SK-N-SH (cell line): ENCODE measurements at regions not wholly inside any gene's neighbourhood (a gene's known extent, or its start where the extent isn't known, plus 50 kb on each side); places are given as distances from the start of the nearest gene placed in this dataset.

ENCODE experiments used
- CTCF ChIA-PET: fragments of 300-600, 350-600 bp; formaldehyde crosslinking; extraction: SDS; loops from one replicate; lab custom pipeline; 2021; lab: Yijun Ruan, JAX
- POLR2A ChIA-PET: fragments of 350-600 bp; sonication (Branson Sonifier 250); formaldehyde crosslinking; extraction: SDS; loops from one replicate; lab custom pipeline; 2020; ENCODE audit warnings: antibody characterized with exemption, inconsistent platforms; lab: Yijun Ruan, JAX
- DNase-seq: peaks from one replicate; pipeline ENCODE4 v3.0.0; 2012
- H2AFZ ChIP-seq: fragments of 200-600 bp; sonication (generic); 2 replicates; pipeline ENCODE4 v1.8.1; 2016; ENCODE audit warnings: antibody characterized with exemption, mild to moderate bottlenecking, low read depth
- H3F3A ChIP-seq: fragments of 200-600 bp; sonication (generic); replicated peaks from 2 replicates; pipeline ENCODE3; 2016; ENCODE audit warnings: antibody characterized with exemption, mild to moderate bottlenecking; ENCODE audit not compliant: insufficient read depth
- H3K27ac ChIP-seq, 2 experiments: fragments of 200-500 bp in 1 of 2; fragments of 200-600 bp in 1 of 2; sonication (Bioruptor generic) in 1 of 2; sonication (generic), shearing (Covaris generic) in 1 of 2; 2 replicates each; pipeline versions ENCODE4 v1.5.1 to v1.6.1; 2014 to 2016; ENCODE audit warnings: low read depth in 2 of 2, inconsistent platforms in 1 of 2, low read length in 1 of 2, mild to moderate bottlenecking in 1 of 2, mixed read lengths in 1 of 2
- H3K27me3 ChIP-seq: fragments of 200-600 bp; sonication (generic), shearing (Covaris generic); 2 replicates; pipeline ENCODE4 v1.6.1; 2016; ENCODE audit warnings: mixed run types; ENCODE audit not compliant: insufficient read depth
- H3K36me3 ChIP-seq, 2 experiments: fragments of 200-500 bp in 1 of 2; fragments of 200-600 bp in 1 of 2; sonication (Bioruptor generic) in 1 of 2; sonication (generic) in 1 of 2; replicated peaks in 1 of 2; 2 replicates each; pipeline versions ENCODE3 to v1.5.1; 2014 to 2016; ENCODE audit warnings: low read length in 1 of 2, mild to moderate bottlenecking in 1 of 2; ENCODE audit not compliant: insufficient read depth in 2 of 2, control insufficient read depth in 1 of 2
- H3K4me1 ChIP-seq, 2 experiments: fragments of 200-500 bp in 1 of 2; fragments of 200-600 bp in 1 of 2; sonication (Bioruptor generic) in 1 of 2; sonication (generic), shearing (Covaris generic) in 1 of 2; 2 replicates each; pipeline versions ENCODE4 v1.5.1 to v1.6.1; 2014 to 2016; ENCODE audit warnings: low read depth in 1 of 2, low read length in 1 of 2, mixed run types in 1 of 2; ENCODE audit not compliant: insufficient read depth in 2 of 2, control insufficient read depth in 1 of 2
- H3K4me2 ChIP-seq: fragments of 200-600 bp; sonication (generic), shearing (Covaris generic); 2 replicates; pipeline ENCODE4 v1.6.1; 2017; ENCODE audit warnings: mixed run types
- H3K4me3 ChIP-seq, 2 experiments: fragments of 200-500 bp in 1 of 2; fragments of 200-600 bp in 1 of 2; sonication (Bioruptor generic) in 1 of 2; sonication (generic), shearing (Covaris generic) in 1 of 2; 2 replicates each; pipeline versions ENCODE4 v1.5.1 to v1.8.1; 2014 to 2016; ENCODE audit warnings: low read depth in 2 of 2, inconsistent platforms in 1 of 2, low read length in 1 of 2, mild to moderate bottlenecking in 1 of 2, mixed read lengths in 1 of 2, moderate library complexity in 1 of 2
- H3K79me2 ChIP-seq: fragments of 200-600 bp; sonication (generic); 2 replicates; pipeline ENCODE4 v1.8.1; 2017; ENCODE audit warnings: mild to moderate bottlenecking; ENCODE audit not compliant: insufficient read depth
- H3K9ac ChIP-seq: fragments of 200-600 bp; sonication (generic); 2 replicates; pipeline ENCODE4 v1.6.1; 2017; ENCODE audit warnings: mixed run types
- H3K9me2 ChIP-seq: fragments of 200-600 bp; sonication (generic); 2 replicates; pipeline ENCODE4 v1.6.1; 2017; ENCODE audit warnings: mixed run types
- H3K9me3 ChIP-seq: fragments of 200-600 bp; sonication (generic); 2 replicates; pipeline ENCODE4 v1.6.1; 2017; ENCODE audit warnings: mixed run types, mild to moderate bottlenecking, moderate library complexity
- H4K20me1 ChIP-seq: fragments of 200-600 bp; sonication (generic); 2 replicates; pipeline ENCODE4 v1.6.1; 2017; ENCODE audit warnings: mild to moderate bottlenecking, mixed run types; ENCODE audit not compliant: insufficient read depth
- CHD2 ChIP-seq: fragments of 150-350 bp; IDR thresholded peaks from 2 replicates; pipeline ENCODE4 v1.6.1; 2018; ENCODE audit warnings: low read length; ENCODE audit not compliant: partially characterized antibody
- EP300 ChIP-seq, 2 experiments: IDR thresholded peaks; 2 replicates each; pipeline versions ENCODE4 v1.4.0 to v1.6.1; 2012; ENCODE audit warnings: borderline replicate concordance in 1 of 2, low read depth in 1 of 2, low read length in 1 of 2
- FOSL2 ChIP-seq: IDR thresholded peaks from 2 replicates; pipeline ENCODE4 v1.4.0; 2012; ENCODE audit warnings: low read depth, mild to moderate bottlenecking, moderate library complexity, borderline replicate concordance
- GATA2 ChIP-seq: sonication (generic); formaldehyde crosslinking; IDR thresholded peaks from 2 replicates; pipeline ENCODE4 v1.5.0; 2020; ENCODE audit warnings: mild to moderate bottlenecking, missing genetic modification reagents
- JUND ChIP-seq: IDR thresholded peaks from 2 replicates; pipeline ENCODE4 v1.4.0; 2012
- MXI1 ChIP-seq: IDR thresholded peaks from 2 replicates; pipeline ENCODE4 v1.6.1; 2012; ENCODE audit warnings: mild to moderate bottlenecking, low read depth, low read length, improper control_type of control experiment
- NFIC ChIP-seq: IDR thresholded peaks from 2 replicates; pipeline ENCODE4 v1.4.0; 2012; ENCODE audit warnings: borderline replicate concordance
- NRF1 ChIP-seq: IDR thresholded peaks from 2 replicates; pipeline ENCODE4 v1.6.1; 2012; ENCODE audit warnings: low read depth, mild to moderate bottlenecking, low read length
- PBX3 ChIP-seq: IDR thresholded peaks from 2 replicates; pipeline ENCODE4; 2012
- RAD21 ChIP-seq: IDR thresholded peaks from 2 replicates; pipeline ENCODE4 v1.6.1; 2012; ENCODE audit warnings: mild to moderate bottlenecking, low read length
- RCOR1 ChIP-seq: fragments of 150-350 bp; IDR thresholded peaks from 2 replicates; pipeline ENCODE4 v1.6.1; 2017; ENCODE audit warnings: antibody characterized with exemption, low read length
- REST ChIP-seq: IDR thresholded peaks from 2 replicates; pipeline ENCODE4 v1.6.1; 2012; ENCODE audit warnings: mild to moderate bottlenecking, low read depth, low read length, moderate library complexity
- RFX5 ChIP-seq: IDR thresholded peaks from 2 replicates; pipeline ENCODE4 v1.6.1; 2012; ENCODE audit warnings: mild to moderate bottlenecking, improper control_type of control experiment, low read length
- RXRA ChIP-seq: IDR thresholded peaks from 2 replicates; pipeline ENCODE4 v1.4.0; 2012; ENCODE audit warnings: low read depth, mild to moderate bottlenecking, borderline replicate concordance
- TCF12 ChIP-seq: IDR thresholded peaks from 2 replicates; pipeline ENCODE4 v1.4.0; 2012
- USF1 ChIP-seq: IDR thresholded peaks from 2 replicates; pipeline ENCODE4 v1.4.0; 2012; ENCODE audit warnings: low read depth, borderline replicate concordance
- WGBS: methylation state at CpG from one replicate; pipeline ENCODE4 v1.1.6; 2017; ENCODE audit warnings: low lambda C conversion rate; 5-methylcytosine and 5-hydroxymethylcytosine counted together
- TF ChIP-seq, protein P1 (sequence below): IDR thresholded peaks from 2 replicates; pipeline ENCODE4 v1.4.0; 2012; ENCODE audit warnings: low read depth

- TF ChIP-seq RCOR1 (no peak), JUND (peak; percentile 86), NRF1 (no peak), PBX3 (peak; percentile 23; the same call in 1 of the 2 replicates), CHD2 (no peak), RFX5 (no peak), RXRA (no peak), FOSL2 (peak; percentile 96), USF1 (no peak), TCF12 (peak; percentile 69), EP300 (IDR thresholded peaks at IDR 0.05; ENCODE audit: borderline replicate concordance in 1 of 2, low read depth in 1 of 2, low read length in 1 of 2) (no peak), GATA2 (CRISPR knock-in tag) (no peak), NFIC (peak; percentile 64), RAD21 (no peak), REST (peak; percentile 53; the same call in 1 of the 2 replicates), MXI1 (no peak)
- TF ChIP-seq, protein P1, sequence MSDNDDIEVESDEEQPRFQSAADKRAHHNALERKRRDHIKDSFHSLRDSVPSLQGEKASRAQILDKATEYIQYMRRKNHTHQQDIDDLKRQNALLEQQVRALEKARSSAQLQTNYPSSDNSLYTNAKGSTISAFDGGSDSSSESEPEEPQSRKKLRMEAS = no peak
- no peaks in the 10 kb centered on the region for H3K79me2 ChIP-seq
- no peak overlapping the region for H3K4me3 ChIP-seq
- no peak overlapping the region for H3K9ac ChIP-seq
- H3K4me1 ChIP-seq = peaks cover 0 to 28% of the 10 kb centered on the region in 2 experiments; a peak in 3 of 4 replicates
- ChIA-PET POLR2A (no interaction called here), CTCF (interaction anchor here (0.8 to 1.4 kb wide), 6 partner anchors 12 to 243 kb away, joined by 3 to 5 read pairs (median 4); no protein-coding TSS in a partner anchor)
- no peaks in the 10 kb centered on the region for H3K27me3 ChIP-seq
- H3K9me3 ChIP-seq = no peaks in the 10 kb centered on the region
- H3K9me2 ChIP-seq = no peaks in the 10 kb centered on the region
- H2AFZ ChIP-seq = no peak overlapping the region
- H3K4me2 ChIP-seq = peak overlapping the region; percentile 53; the same call in 1 of the 2 replicates
- H3F3A ChIP-seq = peaks cover 12% of the 10 kb centered on the region
- no peaks in the 10 kb centered on the region for H3K36me3 ChIP-seq
- H4K20me1 ChIP-seq = no peaks in the 10 kb centered on the region
- peak overlapping the region; percentile 62 to 99; a peak in 3 of 4 replicates for H3K27ac ChIP-seq
- 67% methylated on average over 9 of the region's 9 CpGs for WGBS
- no peak for DNase-seq
These were observed 323.5 kb upstream of the ROPN1 start for GRCh38 chr3:124315215-124316033.
